ENCODE measurements at regions not wholly inside any gene's neighbourhood (a gene's known extent, or its start where the extent isn't known, plus 50 kb on each side); places are given as distances from the start of the nearest gene placed in this dataset.

GRCh38 chr1:34433099-34433498 lies 256.4 kb downstream of the C1orf94 start:
- in situ Hi-C loops (cut with HindIII; ENCODE audit: low sequenced_read_pairs): no loop called here
- TF ChIP-seq, protein P1, sequence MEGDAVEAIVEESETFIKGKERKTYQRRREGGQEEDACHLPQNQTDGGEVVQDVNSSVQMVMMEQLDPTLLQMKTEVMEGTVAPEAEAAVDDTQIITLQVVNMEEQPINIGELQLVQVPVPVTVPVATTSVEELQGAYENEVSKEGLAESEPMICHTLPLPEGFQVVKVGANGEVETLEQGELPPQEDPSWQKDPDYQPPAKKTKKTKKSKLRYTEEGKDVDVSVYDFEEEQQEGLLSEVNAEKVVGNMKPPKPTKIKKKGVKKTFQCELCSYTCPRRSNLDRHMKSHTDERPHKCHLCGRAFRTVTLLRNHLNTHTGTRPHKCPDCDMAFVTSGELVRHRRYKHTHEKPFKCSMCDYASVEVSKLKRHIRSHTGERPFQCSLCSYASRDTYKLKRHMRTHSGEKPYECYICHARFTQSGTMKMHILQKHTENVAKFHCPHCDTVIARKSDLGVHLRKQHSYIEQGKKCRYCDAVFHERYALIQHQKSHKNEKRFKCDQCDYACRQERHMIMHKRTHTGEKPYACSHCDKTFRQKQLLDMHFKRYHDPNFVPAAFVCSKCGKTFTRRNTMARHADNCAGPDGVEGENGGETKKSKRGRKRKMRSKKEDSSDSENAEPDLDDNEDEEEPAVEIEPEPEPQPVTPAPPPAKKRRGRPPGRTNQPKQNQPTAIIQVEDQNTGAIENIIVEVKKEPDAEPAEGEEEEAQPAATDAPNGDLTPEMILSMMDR (IDR thresholded peaks at IDR 0.05; ENCODE audit: low read depth, low read length, missing control alignments): no peak
- H3K4me3 ChIP-seq (ENCODE audit: low read depth, low read length): no peak overlapping the region
- DNase-seq (ENCODE audit: low read depth): no peak

DNA sequence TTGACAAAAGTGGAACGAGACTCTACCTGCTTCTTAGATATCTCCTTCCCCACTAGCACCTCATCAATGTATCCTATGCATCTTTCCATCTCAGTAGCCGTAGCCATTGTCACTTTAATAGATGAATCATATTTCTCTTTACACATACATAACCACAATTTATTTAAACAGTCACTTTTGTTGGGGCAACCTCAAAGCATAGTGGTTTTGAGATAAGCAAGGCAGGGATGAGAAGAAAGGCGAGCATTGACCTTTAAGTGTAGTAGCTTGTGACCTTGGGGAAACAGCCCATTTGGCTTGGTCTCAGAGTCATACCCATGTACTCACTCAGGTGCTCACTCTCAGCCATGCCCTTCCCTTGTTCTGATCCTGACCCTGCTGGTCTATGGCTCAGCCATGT lies 260.1 kb downstream of the C1orf94 start:
- DNase-seq (ENCODE audit: low read depth): no peak
- no peak overlapping the region for H3K4me3 ChIP-seq (ENCODE audit: low read depth, low read length)
- TF ChIP-seq, protein P1 (IDR thresholded peaks at IDR 0.05; ENCODE audit: low read depth, low read length, missing control alignments): no peak
- in situ Hi-C loops (cut with HindIII; ENCODE audit: low sequenced_read_pairs): no loop called here

DNA sequence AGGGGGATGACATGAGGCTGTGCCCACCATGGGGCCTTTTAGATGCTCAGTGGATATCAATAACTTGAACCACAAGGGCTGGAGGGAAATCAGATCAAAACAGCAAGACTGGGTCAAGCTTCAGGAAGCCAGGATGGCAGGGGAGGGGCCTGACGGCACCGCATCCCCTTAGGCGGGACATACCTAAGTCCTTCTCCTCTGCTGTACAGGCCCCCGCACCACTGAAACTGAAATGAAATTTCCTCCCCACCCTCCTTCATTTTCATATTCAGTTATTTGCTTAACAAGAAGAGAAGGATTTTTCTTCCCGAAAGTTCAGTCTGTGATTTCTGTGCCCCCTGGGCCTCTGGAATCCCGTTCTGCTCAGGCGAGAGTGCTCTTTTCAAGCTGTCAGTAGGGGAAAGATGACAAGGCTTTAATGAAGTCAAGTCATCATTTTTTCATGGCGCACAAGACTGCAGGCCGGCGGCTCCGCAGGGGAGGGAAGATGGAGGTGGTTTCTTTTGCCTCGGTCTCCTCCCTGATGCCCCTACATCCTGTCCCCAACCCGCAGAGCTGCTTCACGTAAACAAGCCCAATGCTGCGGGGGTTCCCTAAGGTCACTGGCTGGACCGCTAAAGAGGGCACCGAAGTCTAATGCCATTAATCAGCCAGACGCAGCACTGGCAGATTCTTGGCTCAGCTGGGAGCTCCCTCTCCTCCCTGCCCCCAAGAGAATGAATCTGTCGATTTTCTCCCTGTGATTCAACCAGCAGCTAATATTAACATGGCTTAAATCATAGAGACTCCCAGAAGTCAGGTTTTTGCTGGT lies 264.8 kb downstream of the C1orf94 start:
- no peak for DNase-seq (ENCODE audit: low read depth)
- H3K4me3 ChIP-seq (ENCODE audit: low read depth, low read length): no peak overlapping the region
- in situ Hi-C loops (cut with HindIII; ENCODE audit: low sequenced_read_pairs): no loop called here
- TF ChIP-seq, protein P1 (IDR thresholded peaks at IDR 0.05; ENCODE audit: low read depth, low read length, missing control alignments): no peak

DNA sequence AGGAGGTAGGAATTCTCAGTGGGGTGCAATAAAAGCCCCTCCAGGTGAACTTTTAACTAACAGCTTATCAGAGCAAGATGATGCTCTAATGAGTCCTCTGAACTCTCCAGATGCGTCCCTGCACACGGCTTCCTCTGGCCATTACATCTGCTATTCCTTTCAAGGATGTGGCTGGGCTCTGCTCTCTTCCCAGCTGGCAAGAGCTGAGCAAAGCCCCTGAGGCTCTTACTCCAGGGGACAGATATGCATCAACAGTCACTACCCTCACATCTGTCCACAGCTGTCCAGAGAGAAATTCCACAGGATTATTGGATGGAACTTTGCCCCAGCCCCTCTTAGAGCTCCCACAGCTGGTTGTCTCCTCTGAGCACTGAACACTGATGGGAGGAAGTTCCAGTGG lies 267.8 kb downstream of the C1orf94 start:
- no peak for DNase-seq (ENCODE audit: low read depth)
- no peak overlapping the region for H3K4me3 ChIP-seq (ENCODE audit: low read depth, low read length)
- TF ChIP-seq, protein P1 (IDR thresholded peaks at IDR 0.05; ENCODE audit: low read depth, low read length, missing control alignments): no peak
- in situ Hi-C loops (cut with HindIII; ENCODE audit: low sequenced_read_pairs): no loop called here

DNA sequence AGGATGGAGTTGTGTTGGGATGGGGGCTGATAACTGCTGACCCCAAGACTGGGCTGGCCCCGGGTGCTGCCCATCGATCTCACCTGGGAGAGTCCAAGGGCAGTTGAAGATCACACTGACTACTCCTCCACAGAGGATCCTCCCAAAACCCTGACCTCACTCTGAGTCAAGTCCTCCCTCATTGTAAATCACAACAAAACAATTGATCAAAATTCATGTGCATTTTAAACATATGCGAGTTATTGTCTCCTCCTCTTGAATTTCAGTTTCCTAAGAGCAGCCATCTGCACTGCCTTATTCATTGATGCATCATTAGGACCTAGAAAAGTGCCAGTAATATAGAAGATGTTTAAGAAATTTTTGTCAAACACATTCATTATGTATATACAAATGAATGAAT lies 273.6 kb downstream of the C1orf94 start:
- TF ChIP-seq, protein P1 (IDR thresholded peaks at IDR 0.05; ENCODE audit: low read depth, low read length, missing control alignments): no peak
- no peak for DNase-seq (ENCODE audit: low read depth)
- no peak overlapping the region for H3K4me3 ChIP-seq (ENCODE audit: low read depth, low read length)
- in situ Hi-C loops (cut with HindIII; ENCODE audit: low sequenced_read_pairs): no loop called here

DNA sequence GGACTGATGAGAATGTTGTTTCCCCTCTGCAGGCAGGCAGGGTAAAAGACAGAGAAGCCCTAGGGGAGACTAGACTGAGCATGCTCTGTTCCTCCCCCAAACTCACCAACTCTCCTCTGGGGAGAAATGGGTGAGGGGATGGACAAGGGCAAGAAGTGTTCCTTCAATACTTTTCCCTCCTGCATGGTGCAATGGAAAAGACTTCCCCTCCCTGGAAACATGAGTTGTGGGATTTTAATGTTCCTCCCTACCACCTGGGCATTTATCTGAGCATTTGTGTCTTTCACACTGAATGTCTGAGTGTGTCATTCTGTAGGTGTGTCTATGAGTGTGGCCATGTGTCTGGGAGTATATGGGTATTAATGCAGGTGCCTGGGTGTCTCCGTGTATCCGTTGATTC lies 275.7 kb downstream of the C1orf94 start:
- in situ Hi-C loops (cut with HindIII; ENCODE audit: low sequenced_read_pairs): no loop called here
- no peak for DNase-seq (ENCODE audit: low read depth)
- no peak overlapping the region for H3K4me3 ChIP-seq (ENCODE audit: low read depth, low read length)
- TF ChIP-seq, protein P1 (IDR thresholded peaks at IDR 0.05; ENCODE audit: low read depth, low read length, missing control alignments): no peak
